CD14-positive monocyte (primary cell): ENCODE measurements at regions not wholly inside any gene's neighbourhood (a gene's known extent, or its start where the extent isn't known, plus 50 kb on each side); places are given as distances from the start of the nearest gene placed in this dataset.

ENCODE experiments used
- DNase-seq, 3 donors: peaks; one replicate each; pipeline ENCODE4 v3.0.0-alpha.2; 2011 to 2022
- H2AFZ ChIP-seq: 2 replicates; pipeline ENCODE4 v1.6.0; 2012; ENCODE audit warnings: mild to moderate bottlenecking, low read depth, low read length, inconsistent platforms; ENCODE audit not compliant: insufficient read depth, poor library complexity, severe bottlenecking
- H3K27ac ChIP-seq, 2 donors: 1 replicate in 1 of 2; 2 replicates in 1 of 2; pipeline ENCODE4 v1.5.1; 2012 to 2013; ENCODE audit warnings: low read length in 2 of 2, control low read depth in 1 of 2, inconsistent platforms in 1 of 2, low read depth in 1 of 2, mild to moderate bottlenecking in 1 of 2
- H3K27me3 ChIP-seq, 2 donors: one replicate each; pipeline versions ENCODE4 v1.6.0 to v1.6.1; 2011 to 2013; ENCODE audit warnings: low read length in 2 of 2; ENCODE audit not compliant: control insufficient read depth in 2 of 2, insufficient read depth in 2 of 2
- H3K36me3 ChIP-seq, 2 donors: replicated peaks in 1 of 2; 1 replicate in 1 of 2; 2 replicates in 1 of 2; pipeline versions ENCODE4 v1.5.1 to v1.6.1; 2012 to 2013; ENCODE audit warnings: low read length in 2 of 2, control low read depth in 1 of 2, inconsistent platforms in 1 of 2, mild to moderate bottlenecking in 1 of 2; ENCODE audit not compliant: insufficient read depth in 2 of 2, control insufficient read depth in 1 of 2
- H3K4me1 ChIP-seq, 2 donors: 1 replicate in 1 of 2; 2 replicates in 1 of 2; pipeline versions ENCODE4 v1.5.1 to v1.6.1; 2012 to 2013; ENCODE audit warnings: low read length in 2 of 2, control low read depth in 1 of 2, inconsistent platforms in 1 of 2, mild to moderate bottlenecking in 1 of 2, moderate library complexity in 1 of 2; ENCODE audit not compliant: insufficient read depth in 2 of 2, control insufficient read depth in 1 of 2
- H3K4me2 ChIP-seq: replicated peaks from 2 replicates; pipeline ENCODE3; 2012; ENCODE audit warnings: low read length, moderate library complexity, mild to moderate bottlenecking; ENCODE audit not compliant: poor library complexity, severe bottlenecking; ENCODE audit errors: extremely low read depth
- H3K4me3 ChIP-seq, 3 experiments: fragments of 200-600 bp in 1 of 3; sonication (generic) in 1 of 3; replicated peaks in 1 of 3; 1 replicate in 2 of 3; 2 replicates in 1 of 3; pipeline ENCODE4 v1.5.1; 2011 to 2013; ENCODE audit warnings: low read length in 3 of 3, mild to moderate bottlenecking in 3 of 3, control low read depth in 2 of 3, low read depth in 2 of 3, inconsistent platforms in 1 of 3, moderate library complexity in 1 of 3
- H3K79me2 ChIP-seq: 2 replicates; pipeline ENCODE4 v1.6.0; 2012; ENCODE audit warnings: mild to moderate bottlenecking, control low read depth, inconsistent platforms, low read length, moderate library complexity; ENCODE audit not compliant: insufficient read depth
- H3K9ac ChIP-seq: 2 replicates; pipeline ENCODE4 v1.6.0; 2017; ENCODE audit warnings: low read length, mild to moderate bottlenecking; ENCODE audit not compliant: insufficient read depth, poor library complexity, severe bottlenecking
- H3K9me3 ChIP-seq, 2 donors: replicated peaks in 1 of 2; 1 replicate in 1 of 2; 2 replicates in 1 of 2; pipeline versions ENCODE4 v1.5.1 to v1.6.1; 2012 to 2013; ENCODE audit warnings: low read length in 2 of 2, control low read depth in 1 of 2; ENCODE audit not compliant: control insufficient read depth in 1 of 2, insufficient read depth in 1 of 2
- H4K20me1 ChIP-seq: 2 replicates; pipeline ENCODE4 v1.6.0; 2012; ENCODE audit warnings: mild to moderate bottlenecking, low read length, control low read depth, moderate library complexity; ENCODE audit not compliant: insufficient read depth
- H3K27ac Mint-ChIP-seq, 7 donors: one replicate each; pipeline ENCODE4 v1.8.0; 2020; ENCODE audit warnings: mild to moderate bottlenecking in 7 of 7, mixed read lengths in 7 of 7, moderate library complexity in 6 of 7, inconsistent platforms in 2 of 7
- H3K27me3 Mint-ChIP-seq, 3 donors: one replicate each; pipeline ENCODE4 v1.8.0; 2021 to 2022; ENCODE audit warnings: low read depth in 3 of 3, mild to moderate bottlenecking in 3 of 3, mixed read lengths in 3 of 3, moderate library complexity in 3 of 3, inconsistent platforms in 1 of 3
- H3K36me3 Mint-ChIP-seq, 2 donors: one replicate each; pipeline ENCODE4 v1.8.0; 2020; ENCODE audit warnings: mixed read lengths in 2 of 2, inconsistent platforms in 1 of 2, mild to moderate bottlenecking in 1 of 2
- H3K4me1 Mint-ChIP-seq: one replicate; pipeline ENCODE4 v1.8.0; 2020; ENCODE audit warnings: mild to moderate bottlenecking, mixed read lengths
- H3K4me3 Mint-ChIP-seq, 2 donors: one replicate each; pipeline ENCODE4 v1.8.0; 2020; ENCODE audit warnings: mild to moderate bottlenecking in 2 of 2, mixed read lengths in 2 of 2, moderate library complexity in 1 of 2
- H3K9me3 Mint-ChIP-seq, 7 donors: one replicate each; pipeline ENCODE4 v1.8.0; 2020 to 2022; ENCODE audit warnings: mixed read lengths in 7 of 7, mild to moderate bottlenecking in 6 of 7, moderate library complexity in 6 of 7, inconsistent platforms in 2 of 7
- CTCF ChIP-seq: fragments of 200-600 bp; IDR thresholded peaks from one replicate; pipeline ENCODE4 v1.8.0; 2022; ENCODE audit warnings: antibody characterized with exemption, mild to moderate bottlenecking
- WGBS: methylation state at CpG from one replicate; pipeline ENCODE4 v1.1.5; 2013; ENCODE audit warnings: missing lambda C conversion rate; ENCODE audit not compliant: insufficient coverage; 5-methylcytosine and 5-hydroxymethylcytosine counted together
- intact Hi-C, 2 donors: fragments of 100-400 bp; cut with micrococcal nuclease; formaldehyde crosslinking; loops; one replicate each; pipeline versions ENCODE4 v1.15.0 to v1.15.1; 2023

- no peak overlapping the region for H3K9ac ChIP-seq
- no peaks in the 10 kb centered on the region for H3K79me2 ChIP-seq
- H3K27me3 ChIP-seq: no peaks in the 10 kb centered on the region
- H3K27ac Mint-ChIP-seq: no peak overlapping the region
- no peaks in the 10 kb centered on the region for H3K36me3 ChIP-seq
- no peak overlapping the region for H2AFZ ChIP-seq
- no peaks in the 10 kb centered on the region for H3K9me3 ChIP-seq
- no peak for DNase-seq
- H3K9me3 Mint-ChIP-seq: peaks cover 0 to 3% (median 0%) of the 10 kb centered on the region in 7 donors
- H3K4me2 ChIP-seq: no peak overlapping the region
- no peak overlapping the region for H3K4me3 Mint-ChIP-seq
- H3K27ac ChIP-seq: no peak overlapping the region
- no peaks in the 10 kb centered on the region for H3K27me3 Mint-ChIP-seq
- peaks cover 2% of the 10 kb centered on the region for H3K4me1 Mint-ChIP-seq
- H3K36me3 Mint-ChIP-seq: no peaks in the 10 kb centered on the region
- H3K4me3 ChIP-seq: no peak overlapping the region
- no peaks in the 10 kb centered on the region for H4K20me1 ChIP-seq
- 94% methylated on average over 3 of the region's 5 CpGs for WGBS
- intact Hi-C loops: no loop called here
- H3K4me1 ChIP-seq: no peaks in the 10 kb centered on the region
- no peak for TF ChIP-seq CTCF
Observed at GRCh38 chr4:155512817-155513216, 136.1 kb upstream of the MAP9 start.

GRCh38 chr4:155512046-155512445 lies 135.3 kb upstream of the MAP9 start:
- Histone ChIP-seq H3K9me3 (no peaks in the 10 kb centered on the region), H3K36me3 (no peaks in the 10 kb centered on the region), H3K27me3 (no peaks in the 10 kb centered on the region), H3K79me2 (no peaks in the 10 kb centered on the region), H3K4me1 (no peaks in the 10 kb centered on the region), H3K27ac (no peak overlapping the region), H2AFZ (no peak overlapping the region), H3K4me3 (no peak overlapping the region), H3K4me2 (no peak overlapping the region), H4K20me1 (no peaks in the 10 kb centered on the region), H3K9ac (no peak overlapping the region)
- Mint-ChIP-seq H3K27me3 (peaks cover 0 to 2% (median 0%) of the 10 kb centered on the region in 3 donors), H3K4me1 (peaks cover 2% of the 10 kb centered on the region), H3K27ac (no peak overlapping the region), H3K4me3 (no peak overlapping the region), H3K36me3 (no peaks in the 10 kb centered on the region), H3K9me3 (peaks cover 0 to 3% (median 0%) of the 10 kb centered on the region in 7 donors)
- no CpG with 5 or more reads among the region's 1 CpG for WGBS
- intact Hi-C loops: no loop called here
- TF ChIP-seq CTCF: no peak
- no peak for DNase-seq
